ENCODE measurements at regions not wholly inside any gene's neighbourhood (a gene's known extent, or its start where the extent isn't known, plus 50 kb on each side); places are given as distances from the start of the nearest gene placed in this dataset.
A peak's percentile ranks its signal among the peaks of the same experiment; 100 is the strongest.

- DNase-seq (ENCODE audit: low read depth), result no peak
- H3K27me3 ChIP-seq (ENCODE audit: control insufficient read depth, insufficient read depth, low read length), result no peaks in the 10 kb centered on the region
- H3K36me3 ChIP-seq (ENCODE audit: control insufficient read depth, insufficient read depth, low read length), result no peaks in the 10 kb centered on the region
- no peak overlapping the region for H3K4me3 ChIP-seq (ENCODE audit: low read depth, low read length)
- no peak for FAIRE-seq
- TF ChIP-seq CTCF (IDR thresholded peaks at IDR 0.05; ENCODE audit: insufficient read depth, low read length, severe bottlenecking), result no peak
Observed at GRCh38 chr4:12145768-12146167, 717.1 kb upstream of the HS3ST1 start.

GRCh38 chr4:12145106-12145505, 716.4 kb upstream of the HS3ST1 start:
- no peak for FAIRE-seq
- DNase-seq (ENCODE audit: low read depth), result no peak
- H3K4me3 ChIP-seq (ENCODE audit: low read depth, low read length), result no peak overlapping the region

GRCh38 chr4:12144051-12144450, 715.4 kb upstream of the HS3ST1 start:
- FAIRE-seq, result no peak
- Histone ChIP-seq H3K36me3 (ENCODE audit: control insufficient read depth, insufficient read depth, low read length) (no peaks in the 10 kb centered on the region), H3K27me3 (ENCODE audit: control insufficient read depth, insufficient read depth, low read length) (no peaks in the 10 kb centered on the region), H3K4me3 (ENCODE audit: low read depth, low read length) (no peak overlapping the region)
- DNase-seq (ENCODE audit: low read depth), result peak; percentile 61
- no peak for TF ChIP-seq CTCF (IDR thresholded peaks at IDR 0.05; ENCODE audit: insufficient read depth, low read length, severe bottlenecking)

More at GRCh38 chr4:12145106-12145505, 716.4 kb upstream of the HS3ST1 start:
- no peaks in the 10 kb centered on the region for H3K36me3 ChIP-seq (ENCODE audit: control insufficient read depth, insufficient read depth, low read length)
- TF ChIP-seq CTCF (IDR thresholded peaks at IDR 0.05; ENCODE audit: insufficient read depth, low read length, severe bottlenecking), result no peak
- no peaks in the 10 kb centered on the region for H3K27me3 ChIP-seq (ENCODE audit: control insufficient read depth, insufficient read depth, low read length)

- DNase-seq (ENCODE audit: low read depth) (no peak), FAIRE-seq (no peak)
- no peaks in the 10 kb centered on the region for H3K27me3 ChIP-seq (ENCODE audit: control insufficient read depth, insufficient read depth, low read length)
- TF ChIP-seq CTCF (IDR thresholded peaks at IDR 0.05; ENCODE audit: insufficient read depth, low read length, severe bottlenecking), result no peak
- no peaks in the 10 kb centered on the region for H3K36me3 ChIP-seq (ENCODE audit: control insufficient read depth, insufficient read depth, low read length)
- H3K4me3 ChIP-seq (ENCODE audit: low read depth, low read length), result no peak overlapping the region
Observed at GRCh38 chr4:12140864-12141263, 712.2 kb upstream of the HS3ST1 start.

- DNase-seq (ENCODE audit: low read depth) (no peak), FAIRE-seq (no peak)
- no peaks in the 10 kb centered on the region for H3K36me3 ChIP-seq (ENCODE audit: control insufficient read depth, insufficient read depth, low read length)
- no peak overlapping the region for H3K4me3 ChIP-seq (ENCODE audit: low read depth, low read length)
- no peak for TF ChIP-seq CTCF (IDR thresholded peaks at IDR 0.05; ENCODE audit: insufficient read depth, low read length, severe bottlenecking)
- no peaks in the 10 kb centered on the region for H3K27me3 ChIP-seq (ENCODE audit: control insufficient read depth, insufficient read depth, low read length)
Observed at GRCh38 chr4:12139296-12139695, 710.6 kb upstream of the HS3ST1 start.

- H3K4me3 ChIP-seq (ENCODE audit: low read depth, low read length), result no peak overlapping the region
- DNase-seq (ENCODE audit: low read depth), result no peak
- no peak for FAIRE-seq
- no peaks in the 10 kb centered on the region for H3K36me3 ChIP-seq (ENCODE audit: control insufficient read depth, insufficient read depth, low read length)
- TF ChIP-seq CTCF (IDR thresholded peaks at IDR 0.05; ENCODE audit: insufficient read depth, low read length, severe bottlenecking), result no peak
- H3K27me3 ChIP-seq (ENCODE audit: control insufficient read depth, insufficient read depth, low read length), result no peaks in the 10 kb centered on the region
Observed at GRCh38 chr4:12138488-12138887, 709.8 kb upstream of the HS3ST1 start.

All from bronchial epithelial cell (primary cell).